Effector memory CD4-positive, alpha-beta T cell (primary cell): ENCODE measurements at regions not wholly inside any gene's neighbourhood (a gene's known extent, or its start where the extent isn't known, plus 50 kb on each side); places are given as distances from the start of the nearest gene placed in this dataset.

Experiments used
- DNase-seq, 3 donors: peaks; one replicate each; pipeline ENCODE4 v3.0.0-alpha.2; 2020
- H3K27ac ChIP-seq: 2 replicates; pipeline ENCODE4 v1.7.0; 2013; ENCODE audit warnings: mild to moderate bottlenecking, low read length, moderate library complexity; ENCODE audit not compliant: insufficient read depth, poor library complexity, severe bottlenecking
- H3K27me3 ChIP-seq: replicated peaks from 2 replicates; pipeline ENCODE4 v1.7.0; 2013; ENCODE audit warnings: mild to moderate bottlenecking, low read length; ENCODE audit not compliant: insufficient read depth, control insufficient read depth, poor library complexity, severe bottlenecking
- H3K36me3 ChIP-seq: 2 replicates; pipeline ENCODE4 v1.7.0; 2013; ENCODE audit warnings: mild to moderate bottlenecking, low read length, moderate library complexity; ENCODE audit not compliant: control insufficient read depth, insufficient read depth
- H3K4me1 ChIP-seq: 2 replicates; pipeline ENCODE4 v1.7.0; 2013; ENCODE audit warnings: low read length, mild to moderate bottlenecking; ENCODE audit not compliant: control insufficient read depth, insufficient read depth, poor library complexity, severe bottlenecking
- H3K4me3 ChIP-seq: 2 replicates; pipeline ENCODE4 v1.7.0; 2013; ENCODE audit warnings: low read length, low read depth, mild to moderate bottlenecking; ENCODE audit not compliant: insufficient read depth, poor library complexity, severe bottlenecking
- H3K9me3 ChIP-seq: 2 replicates; pipeline ENCODE4 v1.7.0; 2013; ENCODE audit warnings: mild to moderate bottlenecking, low read length, moderate library complexity; ENCODE audit not compliant: control insufficient read depth

DNA sequence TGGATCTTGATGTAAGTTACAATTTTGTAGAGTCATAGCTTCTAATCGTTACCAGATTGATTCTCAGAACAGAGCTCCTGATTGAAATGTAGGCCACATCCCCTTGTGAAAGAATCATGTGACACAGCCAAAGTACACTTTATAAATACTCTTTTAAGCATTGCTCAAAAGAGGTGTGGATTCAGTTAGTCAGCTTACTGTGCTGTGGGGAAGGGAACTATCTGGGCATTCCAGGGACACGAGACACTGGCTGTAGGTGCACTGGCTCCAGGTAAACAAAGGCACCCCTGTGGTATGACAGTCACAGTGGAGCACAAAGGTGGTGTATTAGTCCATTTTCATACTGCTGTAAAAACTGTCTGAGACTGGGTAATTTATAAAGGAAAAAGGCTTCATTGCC lies 222.8 kb downstream of the LIG4 start:
- Histone ChIP-seq H3K4me3 (no peak overlapping the region), H3K9me3 (no peaks in the 10 kb centered on the region), H3K4me1 (no peaks in the 10 kb centered on the region), H3K36me3 (no peaks in the 10 kb centered on the region), H3K27me3 (no peaks in the 10 kb centered on the region), H3K27ac (no peak overlapping the region)
- DNase-seq: no peak

DNA sequence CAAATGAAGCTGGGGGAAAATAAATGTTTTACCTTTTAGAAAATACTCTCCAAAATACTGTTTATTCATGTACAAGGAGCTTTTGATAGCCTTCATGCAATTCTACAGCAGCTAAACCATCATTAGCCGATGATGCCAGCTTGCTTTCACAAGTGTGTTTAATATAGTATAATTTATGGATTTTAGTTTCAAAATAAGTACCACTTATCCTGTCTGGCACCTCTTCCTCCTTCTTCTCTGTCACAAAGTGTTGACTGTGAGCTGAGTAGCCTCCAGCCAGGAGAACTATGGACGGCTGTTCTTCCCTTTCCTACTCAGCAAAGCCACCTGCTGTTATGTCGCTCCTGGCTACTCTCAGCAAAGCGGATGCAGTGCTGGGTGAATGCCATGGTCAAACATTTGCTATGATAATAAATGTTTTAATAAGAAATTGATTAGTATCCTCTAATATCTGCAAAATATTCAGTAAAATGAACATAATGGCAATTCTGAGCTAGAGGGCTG lies 238.2 kb downstream of the LIG4 start:
- H3K27me3 ChIP-seq: no peaks in the 10 kb centered on the region
- no peaks in the 10 kb centered on the region for H3K4me1 ChIP-seq
- H3K4me3 ChIP-seq: no peak overlapping the region
- no peak overlapping the region for H3K27ac ChIP-seq
- no peaks in the 10 kb centered on the region for H3K36me3 ChIP-seq
- H3K9me3 ChIP-seq: no peaks in the 10 kb centered on the region
- DNase-seq: no peak

DNA sequence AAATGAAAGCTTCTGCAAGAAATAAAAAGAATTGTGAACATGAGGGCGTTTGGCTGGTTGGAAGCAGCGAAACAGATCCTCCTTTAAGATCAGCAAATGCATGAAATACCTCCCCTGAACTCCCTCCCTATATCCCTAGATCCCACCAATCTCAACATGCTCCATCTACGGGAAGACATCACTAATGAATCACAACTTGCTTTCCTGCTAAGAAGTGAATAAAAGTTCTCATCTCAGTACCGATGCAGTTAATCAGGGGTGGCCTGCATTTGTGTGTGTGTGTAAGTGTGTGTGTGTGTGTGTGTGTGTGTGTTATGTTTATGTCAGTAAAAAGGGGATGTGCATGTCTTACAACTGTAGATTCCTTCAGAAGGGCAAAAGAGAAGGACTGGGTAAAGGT lies 238.7 kb downstream of the LIG4 start:
- no peaks in the 10 kb centered on the region for H3K36me3 ChIP-seq
- H3K27ac ChIP-seq: no peak overlapping the region
- no peaks in the 10 kb centered on the region for H3K4me1 ChIP-seq
- no peak for DNase-seq
- no peaks in the 10 kb centered on the region for H3K9me3 ChIP-seq
- H3K27me3 ChIP-seq: no peaks in the 10 kb centered on the region
- H3K4me3 ChIP-seq: no peak overlapping the region

DNA sequence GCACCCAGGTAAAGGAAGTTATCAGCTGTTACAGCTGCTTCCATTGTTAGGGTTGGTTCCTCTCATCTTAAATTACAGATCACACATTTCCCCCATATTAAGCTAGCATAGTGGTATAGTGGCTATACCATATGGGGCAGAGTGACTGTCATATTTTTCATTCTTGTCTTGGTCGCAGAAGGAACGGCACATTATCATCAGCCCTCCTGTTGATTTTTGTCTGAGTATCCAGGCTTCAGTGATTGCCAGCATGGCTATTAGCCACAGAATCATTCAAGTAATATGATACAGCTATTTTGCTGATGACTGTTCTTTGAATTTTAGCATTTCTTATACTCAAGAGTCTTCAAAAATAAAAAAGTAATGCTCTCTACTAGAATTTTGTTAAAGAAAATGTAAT lies 240.9 kb downstream of the LIG4 start:
- H3K27me3 ChIP-seq: no peaks in the 10 kb centered on the region
- no peak overlapping the region for H3K4me3 ChIP-seq
- no peak overlapping the region for H3K27ac ChIP-seq
- no peaks in the 10 kb centered on the region for H3K36me3 ChIP-seq
- H3K9me3 ChIP-seq: no peaks in the 10 kb centered on the region
- DNase-seq: no peak
- no peaks in the 10 kb centered on the region for H3K4me1 ChIP-seq

DNA sequence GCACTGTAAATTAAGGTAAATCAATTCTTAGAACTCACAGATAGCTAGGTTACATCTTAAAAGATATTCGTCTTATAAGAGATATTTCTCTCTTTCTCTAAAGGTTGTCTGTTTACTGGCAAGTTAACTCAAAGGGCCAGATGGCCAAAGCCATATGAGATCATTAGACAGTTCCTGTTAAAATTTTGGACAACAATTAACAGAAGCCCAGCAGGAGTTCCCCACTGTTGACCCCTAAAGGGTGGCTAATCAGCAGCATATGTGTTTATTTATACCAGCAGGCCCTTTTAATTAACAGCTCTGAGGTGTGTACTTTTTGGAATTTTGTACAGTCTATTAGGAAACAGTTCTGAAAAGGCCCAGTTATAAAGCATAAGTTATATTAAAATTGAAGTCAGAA lies 245.8 kb downstream of the LIG4 start:
- no peaks in the 10 kb centered on the region for H3K36me3 ChIP-seq

DNA sequence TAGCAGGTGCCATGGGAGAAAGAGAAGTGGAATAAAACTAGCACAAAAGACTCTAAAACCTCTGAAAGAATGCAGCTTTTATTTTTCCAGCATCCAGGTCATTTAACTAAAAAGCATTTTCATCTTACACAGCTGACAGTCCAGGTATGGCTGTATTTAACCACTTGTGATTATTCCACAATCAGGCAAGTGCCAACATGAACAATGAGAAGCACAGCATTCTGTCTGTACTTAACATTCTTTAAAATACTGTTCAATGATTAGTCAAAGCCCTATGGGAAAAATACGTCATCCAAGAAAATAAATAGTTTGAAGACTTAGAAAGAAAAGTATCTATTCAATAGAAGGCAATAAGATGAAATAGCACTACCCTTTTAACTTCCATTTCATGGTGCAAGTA lies 246.9 kb downstream of the LIG4 start:
- Histone ChIP-seq H3K27me3 (no peaks in the 10 kb centered on the region), H3K27ac (no peak overlapping the region)

More for the DNA sequence above, 245.8 kb downstream of the LIG4 start:
- Histone ChIP-seq H3K4me1 (no peaks in the 10 kb centered on the region), H3K27me3 (no peaks in the 10 kb centered on the region), H3K9me3 (no peaks in the 10 kb centered on the region), H3K4me3 (no peak overlapping the region), H3K27ac (no peak overlapping the region)
- DNase-seq: no peak

DNA sequence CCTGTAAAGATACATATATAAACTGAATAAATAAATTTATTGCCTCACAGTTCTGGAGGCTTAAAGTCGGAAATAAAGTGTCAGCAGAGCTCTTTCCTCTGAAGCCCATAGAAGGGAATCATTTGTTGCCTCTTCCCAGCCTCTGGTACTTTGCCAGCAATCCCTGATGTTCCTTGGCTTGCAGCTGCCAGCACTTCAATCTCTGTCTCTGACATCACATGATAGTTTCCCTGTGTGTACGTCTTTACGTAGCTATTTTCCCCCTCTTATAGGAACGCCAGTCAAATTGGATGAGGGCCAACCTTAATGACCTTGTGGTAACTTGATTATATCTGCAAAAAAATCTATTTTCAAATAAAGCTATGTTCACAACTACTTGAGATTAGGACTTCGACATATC lies 250.9 kb downstream of the LIG4 start:
- no peaks in the 10 kb centered on the region for H3K27me3 ChIP-seq
- H3K36me3 ChIP-seq: no peaks in the 10 kb centered on the region
- no peak for DNase-seq
- H3K27ac ChIP-seq: no peak overlapping the region
- H3K9me3 ChIP-seq: no peaks in the 10 kb centered on the region
- no peaks in the 10 kb centered on the region for H3K4me1 ChIP-seq
- no peak overlapping the region for H3K4me3 ChIP-seq

More for the DNA sequence above, 246.9 kb downstream of the LIG4 start:
- H3K9me3 ChIP-seq: no peaks in the 10 kb centered on the region
- no peak overlapping the region for H3K4me3 ChIP-seq
- DNase-seq: no peak
- no peaks in the 10 kb centered on the region for H3K4me1 ChIP-seq
- no peaks in the 10 kb centered on the region for H3K36me3 ChIP-seq

DNA sequence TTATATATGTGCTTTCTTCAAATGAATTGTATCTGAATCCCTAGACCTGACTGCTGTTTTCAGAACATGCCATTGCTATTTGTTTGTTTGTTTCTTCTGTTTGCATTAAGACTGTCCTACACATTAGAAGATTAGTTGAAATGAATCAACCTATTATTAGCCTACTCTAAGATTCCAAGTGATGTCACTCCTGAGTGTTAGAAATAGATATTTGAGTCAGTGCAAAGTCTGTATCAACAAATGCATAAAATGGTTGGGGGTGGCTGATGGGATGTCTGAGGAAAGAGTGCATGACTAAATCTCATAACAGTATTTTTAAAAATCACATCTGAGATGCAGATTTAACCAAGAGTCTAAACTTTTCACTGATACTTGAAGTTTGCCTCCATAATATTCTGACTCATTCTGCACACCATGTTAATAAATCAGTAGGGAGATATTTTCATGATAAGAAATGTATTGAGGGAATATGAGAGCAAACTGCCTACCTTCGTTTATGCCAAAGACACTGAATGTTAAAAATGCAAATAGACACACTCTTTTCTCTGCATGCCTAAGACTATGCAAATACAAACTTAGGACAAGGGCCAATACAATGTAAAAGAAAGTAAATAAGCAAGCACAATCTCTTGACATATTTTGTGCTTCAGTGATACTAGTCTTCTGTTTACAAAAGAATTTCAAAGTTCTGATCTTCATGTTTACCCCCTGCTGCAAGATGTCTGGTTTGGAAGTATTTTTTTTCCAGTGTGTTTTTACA lies 253.3 kb downstream of the LIG4 start:
- no peak overlapping the region for H3K27ac ChIP-seq
- DNase-seq: no peak
- no peak overlapping the region for H3K4me3 ChIP-seq
- H3K4me1 ChIP-seq: no peaks in the 10 kb centered on the region
- no peaks in the 10 kb centered on the region for H3K36me3 ChIP-seq
- H3K27me3 ChIP-seq: no peaks in the 10 kb centered on the region
- no peaks in the 10 kb centered on the region for H3K9me3 ChIP-seq

DNA sequence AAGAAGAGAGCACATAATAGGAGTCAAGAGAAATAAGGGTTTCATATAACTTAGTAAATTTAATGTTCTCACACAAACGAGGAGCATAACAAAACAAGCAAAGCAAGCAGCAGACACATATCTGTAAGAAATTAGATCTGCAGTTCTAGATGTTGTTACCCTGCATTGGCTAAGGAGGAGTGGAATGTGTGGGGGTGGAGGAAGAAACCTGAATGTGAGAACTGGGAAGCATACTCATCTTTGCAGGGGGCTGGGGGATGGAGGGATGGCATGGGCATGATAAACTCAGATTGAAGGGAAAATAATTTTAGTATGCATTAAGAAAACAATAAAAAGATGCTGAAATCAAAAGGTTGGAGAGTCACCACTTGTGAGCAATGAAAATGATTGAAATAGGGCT lies 255.0 kb downstream of the LIG4 start:
- Histone ChIP-seq H3K4me3 (no peak overlapping the region), H3K27me3 (no peaks in the 10 kb centered on the region), H3K36me3 (no peaks in the 10 kb centered on the region), H3K9me3 (no peaks in the 10 kb centered on the region), H3K27ac (no peak overlapping the region), H3K4me1 (no peaks in the 10 kb centered on the region)
- DNase-seq: no peak

DNA sequence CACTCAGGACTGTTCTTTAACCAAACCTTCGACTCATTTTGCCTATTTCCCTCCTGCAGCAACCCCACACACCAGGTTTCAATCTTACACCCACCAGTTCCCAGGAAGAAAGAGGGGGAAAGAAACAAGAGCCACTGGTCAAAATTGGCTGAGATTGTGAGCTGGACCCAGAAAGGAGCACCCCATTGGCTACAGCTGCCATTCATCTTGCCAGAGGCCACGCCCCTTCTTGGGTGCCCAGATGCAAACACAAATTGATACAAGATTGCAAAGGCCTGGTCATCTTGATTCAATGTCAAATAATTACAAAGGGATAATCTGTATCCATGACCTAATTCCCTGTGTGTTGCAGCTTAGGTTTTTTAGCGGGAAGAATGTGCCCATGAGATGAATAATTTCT lies 258.4 kb downstream of the LIG4 start:
- no peaks in the 10 kb centered on the region for H3K36me3 ChIP-seq
- no peak overlapping the region for H3K27ac ChIP-seq
- H3K4me1 ChIP-seq: no peaks in the 10 kb centered on the region
- no peak overlapping the region for H3K4me3 ChIP-seq
- DNase-seq: no peak
- H3K9me3 ChIP-seq: no peaks in the 10 kb centered on the region
- H3K27me3 ChIP-seq: no peaks in the 10 kb centered on the region
